HUES48 (cell line): ENCODE measurements at regions not wholly inside any gene's neighbourhood (a gene's known extent, or its start where the extent isn't known, plus 50 kb on each side); places are given as distances from the start of the nearest gene placed in this dataset.
"Not testable (repeated sequence)": the region's sequence is repeated elsewhere in the genome, so short reads cannot be mapped to it uniquely, and the experiment has no call there.

Experiments
- H3K27ac ChIP-seq: one replicate; pipeline ENCODE4 v1.7.0; 2013; ENCODE audit warnings: low read depth, low read length, inconsistent platforms
- H3K27me3 ChIP-seq: 2 replicates; pipeline ENCODE4 v1.6.1; 2013; ENCODE audit warnings: mild to moderate bottlenecking, low read length; ENCODE audit not compliant: control insufficient read depth, insufficient read depth
- H3K36me3 ChIP-seq: 2 replicates; pipeline ENCODE4 v1.6.1; 2013; ENCODE audit warnings: low read length; ENCODE audit not compliant: control insufficient read depth, insufficient read depth
- H3K4me1 ChIP-seq: 2 replicates; pipeline ENCODE4 v1.6.1; 2013; ENCODE audit warnings: mild to moderate bottlenecking, low read length; ENCODE audit not compliant: control insufficient read depth, insufficient read depth
- H3K4me3 ChIP-seq: 2 replicates; pipeline ENCODE4 v1.5.1; 2013; ENCODE audit warnings: mild to moderate bottlenecking, low read depth, low read length
- H3K9ac ChIP-seq: 2 replicates; pipeline ENCODE4 v1.6.1; 2013; ENCODE audit warnings: mild to moderate bottlenecking, low read depth, low read length, moderate library complexity
- H3K9me3 ChIP-seq: 2 replicates; pipeline ENCODE4 v1.6.1; 2013; ENCODE audit warnings: low read length; ENCODE audit not compliant: control insufficient read depth, insufficient read depth

DNA sequence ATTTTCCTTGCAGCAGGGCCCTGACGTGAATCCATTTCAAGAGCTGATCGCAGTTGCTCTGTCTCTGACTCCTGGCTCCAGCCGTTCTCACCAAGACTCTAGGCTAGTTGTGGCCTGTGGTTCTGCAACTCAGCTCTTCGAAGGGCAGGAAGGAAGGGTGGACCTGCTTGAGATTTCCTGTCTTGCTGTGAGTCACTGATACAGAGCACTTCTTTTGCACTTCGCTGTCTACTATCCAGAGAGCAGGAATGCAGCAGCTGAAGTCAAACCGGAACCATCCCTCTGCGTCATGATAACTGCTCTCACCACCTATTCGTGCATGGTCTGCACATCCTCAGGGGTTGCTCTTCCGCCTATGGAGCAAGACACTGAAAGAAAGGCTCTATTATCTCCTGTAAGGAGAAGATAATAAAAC is 59.7 kb downstream of the RAP2B start:
- H3K9ac ChIP-seq: no peak overlapping the region
- no peaks in the 10 kb centered on the region for H3K36me3 ChIP-seq
- no peaks in the 10 kb centered on the region for H3K9me3 ChIP-seq
- H3K27me3 ChIP-seq: no peaks in the 10 kb centered on the region
- peaks cover 3% of the 10 kb centered on the region; the same call in 1 of the 2 replicates for H3K4me1 ChIP-seq
- H3K4me3 ChIP-seq: no peak overlapping the region
- H3K27ac ChIP-seq: no peak overlapping the region

DNA sequence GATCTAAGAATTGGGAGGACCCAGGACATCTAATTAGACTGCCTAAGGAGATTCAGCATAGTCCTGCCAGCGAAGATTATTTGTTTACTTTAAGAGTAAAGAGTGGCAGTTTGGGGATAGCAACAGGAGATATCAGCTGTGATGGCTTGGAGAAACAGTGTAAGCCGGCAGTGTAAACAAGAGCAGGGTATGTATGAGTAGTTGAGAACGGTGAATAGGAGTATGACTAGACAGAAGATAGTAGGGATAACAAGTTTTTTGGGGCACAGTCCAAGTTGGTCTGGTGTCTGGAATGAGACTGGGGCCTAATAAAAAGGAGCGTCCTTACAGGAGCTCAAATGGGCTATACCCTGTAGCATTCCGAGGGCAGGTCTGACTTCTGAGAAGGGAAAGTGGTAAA is 64.9 kb downstream of the RAP2B start:
- not testable (repeated sequence) for H3K27me3 ChIP-seq, H3K9me3 ChIP-seq, H3K27ac ChIP-seq, H3K9ac ChIP-seq, H3K4me1 ChIP-seq, H3K4me3 ChIP-seq, H3K36me3 ChIP-seq

DNA sequence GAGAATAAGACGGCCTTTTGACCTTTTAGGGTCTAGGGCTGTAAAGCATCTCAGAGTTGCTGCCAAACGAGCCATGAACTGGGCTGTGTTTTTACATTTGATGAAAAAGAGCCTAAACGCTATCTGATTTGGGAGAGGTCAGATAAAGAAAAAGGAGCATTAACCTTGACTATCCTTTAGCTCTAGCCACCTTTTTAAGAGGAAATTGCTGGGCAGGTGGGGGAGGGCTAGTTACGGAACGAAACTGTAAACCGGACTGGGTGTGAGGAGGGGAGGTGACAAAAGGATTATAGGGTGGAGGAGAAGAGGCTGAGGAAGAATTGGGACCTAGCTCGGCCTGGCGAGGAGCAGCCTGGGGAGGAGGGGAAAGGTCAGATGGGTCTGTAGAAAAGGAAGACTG is 68.4 kb downstream of the RAP2B start:
- not testable (repeated sequence) for H3K27me3 ChIP-seq, H3K4me3 ChIP-seq, H3K9me3 ChIP-seq, H3K4me1 ChIP-seq, H3K27ac ChIP-seq, H3K36me3 ChIP-seq, H3K9ac ChIP-seq

GRCh38 chr3:153231245-153231644 is 69.2 kb downstream of the RAP2B start:
- not testable (repeated sequence) for H3K27me3 ChIP-seq

GRCh38 chr3:153232050-153232752 is 70.2 kb downstream of the RAP2B start:
- not testable (repeated sequence) for H3K36me3 ChIP-seq, H3K4me1 ChIP-seq, H3K9ac ChIP-seq, H3K9me3 ChIP-seq, H3K4me3 ChIP-seq, H3K27me3 ChIP-seq, H3K27ac ChIP-seq

More at GRCh38 chr3:153231245-153231644, 69.2 kb downstream of the RAP2B start:
- not testable (repeated sequence) for H3K9me3 ChIP-seq, H3K4me1 ChIP-seq, H3K36me3 ChIP-seq, H3K9ac ChIP-seq, H3K27ac ChIP-seq, H3K4me3 ChIP-seq

- H3K9ac ChIP-seq: no peak overlapping the region
- no peaks in the 10 kb centered on the region for H3K27me3 ChIP-seq
- no peak overlapping the region for H3K27ac ChIP-seq
- no peaks in the 10 kb centered on the region for H3K9me3 ChIP-seq
- no peak overlapping the region for H3K4me3 ChIP-seq
- no peaks in the 10 kb centered on the region; the same call in none of the 2 replicates for H3K4me1 ChIP-seq
- H3K36me3 ChIP-seq: no peaks in the 10 kb centered on the region
Measured at GRCh38 chr3:153232851-153233271, 70.8 kb downstream of the RAP2B start.

- H3K27ac ChIP-seq: no peak overlapping the region
- H3K4me3 ChIP-seq: no peak overlapping the region
- no peaks in the 10 kb centered on the region for H3K27me3 ChIP-seq
- no peaks in the 10 kb centered on the region; the same call in none of the 2 replicates for H3K4me1 ChIP-seq
- H3K9ac ChIP-seq: no peak overlapping the region
- H3K9me3 ChIP-seq: no peaks in the 10 kb centered on the region
- H3K36me3 ChIP-seq: no peaks in the 10 kb centered on the region
Measured at GRCh38 chr3:153233986-153234385, 72.0 kb downstream of the RAP2B start.

DNA sequence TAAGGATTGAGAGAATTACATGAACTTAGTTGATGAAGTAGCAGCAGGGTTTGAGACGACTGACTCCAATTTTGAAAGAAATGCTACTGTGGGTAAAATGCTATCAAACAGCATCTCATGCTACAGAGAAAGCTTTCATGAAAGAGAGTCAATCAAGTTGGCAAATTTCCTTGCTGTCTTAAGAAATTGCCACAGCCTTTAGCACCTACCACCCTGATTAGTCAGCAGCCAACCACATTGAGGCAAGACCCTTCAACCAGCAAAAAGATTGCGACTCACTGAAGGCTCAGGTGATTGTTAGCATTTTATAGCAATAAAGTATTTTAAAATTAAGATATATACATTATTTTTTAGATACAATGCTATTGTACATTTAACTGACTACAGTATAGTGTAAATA is 80.9 kb downstream of the RAP2B start:
- Histone ChIP-seq H3K4me3 (no peak overlapping the region), H3K27me3 (no peaks in the 10 kb centered on the region), H3K9ac (no peak overlapping the region), H3K36me3 (no peaks in the 10 kb centered on the region), H3K27ac (no peak overlapping the region), H3K4me1 (no peaks in the 10 kb centered on the region), H3K9me3 (0 out of 2 replicates have a peak, but pooled peaks cover 2% of the 10 kb centered on the region)

DNA sequence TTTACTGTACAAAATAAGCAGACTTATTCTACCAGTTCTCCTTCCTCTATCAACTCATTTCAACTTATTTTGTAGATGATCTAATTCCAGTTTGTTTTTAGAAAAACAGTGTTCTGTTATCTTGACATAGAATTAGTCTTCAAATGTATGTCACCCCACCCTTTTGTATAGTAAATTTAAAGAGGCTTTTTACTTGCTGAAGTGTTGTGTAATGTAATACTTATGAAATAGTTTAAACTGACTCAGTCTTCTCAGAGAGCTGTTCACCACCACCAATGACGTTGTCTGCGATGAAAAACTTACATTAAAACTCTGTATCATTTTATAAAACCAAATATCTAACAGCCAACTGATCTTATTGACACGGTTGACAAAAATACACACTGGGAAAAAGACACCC is 82.9 kb downstream of the RAP2B start:
- Histone ChIP-seq H3K36me3 (no peaks in the 10 kb centered on the region), H3K9me3 (0 out of 2 replicates have a peak, but pooled peaks cover 2% of the 10 kb centered on the region), H3K27ac (no peak overlapping the region), H3K27me3 (no peaks in the 10 kb centered on the region), H3K4me1 (no peaks in the 10 kb centered on the region), H3K9ac (no peak overlapping the region), H3K4me3 (no peak overlapping the region)

DNA sequence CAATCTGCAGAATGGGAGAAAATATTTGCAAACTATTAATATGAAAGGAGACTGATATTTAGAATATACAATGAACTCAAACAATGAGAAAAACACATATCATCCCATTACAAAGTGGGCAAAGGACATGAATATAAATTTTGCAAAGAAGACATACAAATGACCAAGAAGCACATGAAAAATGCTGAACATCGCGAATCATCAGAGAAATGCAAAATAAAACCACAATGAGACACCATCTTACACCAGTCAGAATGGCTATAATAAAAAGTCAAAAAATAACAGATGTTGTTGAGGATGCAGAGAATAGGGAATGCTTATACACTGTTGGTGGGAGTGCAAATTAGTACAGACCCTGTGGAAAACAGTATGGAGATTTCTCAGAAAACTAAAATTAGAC is 83.6 kb downstream of the RAP2B start:
- no peak overlapping the region for H3K9ac ChIP-seq
- H3K27me3 ChIP-seq: no peaks in the 10 kb centered on the region
- H3K27ac ChIP-seq: no peak overlapping the region

GRCh38 chr3:153246331-153246730 is 84.3 kb downstream of the RAP2B start:
- Histone ChIP-seq H3K4me1 (no peaks in the 10 kb centered on the region), H3K4me3 (no peak overlapping the region), H3K9me3 (0 out of 2 replicates have a peak, but pooled peaks cover 2% of the 10 kb centered on the region), H3K36me3 (no peaks in the 10 kb centered on the region), H3K9ac (no peak overlapping the region), H3K27ac (no peak overlapping the region), H3K27me3 (no peaks in the 10 kb centered on the region)

More for the DNA sequence above, 83.6 kb downstream of the RAP2B start:
- Histone ChIP-seq H3K4me3 (no peak overlapping the region), H3K36me3 (no peaks in the 10 kb centered on the region), H3K9me3 (0 out of 2 replicates have a peak, but pooled peaks cover 2% of the 10 kb centered on the region), H3K4me1 (no peaks in the 10 kb centered on the region)
